ENCODE measurements at regions not wholly inside any gene's neighbourhood (a gene's known extent, or its start where the extent isn't known, plus 50 kb on each side); places are given as distances from the start of the nearest gene placed in this dataset.
"Not testable (repeated sequence)": the region's sequence is repeated elsewhere in the genome, so short reads cannot be mapped to it uniquely, and the experiment has no call there.

GRCh38 chr1:189682591-189682990 is 795.1 kb downstream of the BRINP3 start:
- Mint-ChIP-seq H3K9me3 (peaks cover 3 to 51% (median 18%) of the 10 kb centered on the region in 6 donors), H3K27ac (no peak overlapping the region), H3K4me1 (no peaks in the 10 kb centered on the region), H3K4me3 (no peak overlapping the region), H3K27me3 (ENCODE audit: low read depth in 3 of 3) (no peaks in the 10 kb centered on the region), H3K36me3 (peaks cover 0 to 6% (median 0%) of the 10 kb centered on the region in 3 donors)
- DNase-seq, result no peak

GRCh38 chr1:189686288-189686687 is 791.4 kb downstream of the BRINP3 start:
- H3K9me3 Mint-ChIP-seq, result peaks cover 0 to 32% (median 17%) of the 10 kb centered on the region in 6 donors
- H3K27ac Mint-ChIP-seq, result no peak overlapping the region
- DNase-seq, result no peak
- H3K4me3 Mint-ChIP-seq, result no peak overlapping the region
- peaks cover 0 to 4% (median 0%) of the 10 kb centered on the region in 3 donors for H3K36me3 Mint-ChIP-seq
- H3K27me3 Mint-ChIP-seq (ENCODE audit: low read depth in 3 of 3), result no peaks in the 10 kb centered on the region
- no peaks in the 10 kb centered on the region for H3K4me1 Mint-ChIP-seq

- Mint-ChIP-seq H3K27me3 (ENCODE audit: low read depth in 3 of 3) (peaks cover 0 to 1% (median 0%) of the 10 kb centered on the region in 3 donors), H3K4me1 (no peaks in the 10 kb centered on the region), H3K9me3 (peaks cover 6 to 52% (median 31%) of the 10 kb centered on the region in 6 donors), H3K27ac (no peak overlapping the region), H3K36me3 (peaks cover 0 to 3% (median 0%) of the 10 kb centered on the region in 3 donors), H3K4me3 (no peak overlapping the region)
- no peak for DNase-seq
Measured at GRCh38 chr1:189693140-189693539, 784.5 kb downstream of the BRINP3 start.

GRCh38 chr1:189696297-189696696 is 781.4 kb downstream of the BRINP3 start:
- no peak for DNase-seq
- H3K9me3 Mint-ChIP-seq, result peaks cover 8 to 45% (median 32%) of the 10 kb centered on the region in 6 donors
- H3K4me1 Mint-ChIP-seq, result no peaks in the 10 kb centered on the region
- H3K27ac Mint-ChIP-seq, result no peak overlapping the region
- H3K27me3 Mint-ChIP-seq (ENCODE audit: low read depth in 3 of 3), result peaks cover 0 to 1% (median 0%) of the 10 kb centered on the region in 3 donors
- no peak overlapping the region for H3K4me3 Mint-ChIP-seq
- peaks cover 0 to 3% (median 0%) of the 10 kb centered on the region in 3 donors for H3K36me3 Mint-ChIP-seq

GRCh38 chr1:189697113-189697512 is 780.6 kb downstream of the BRINP3 start:
- Mint-ChIP-seq H3K27ac (no peak overlapping the region), H3K9me3 (peaks cover 11 to 51% (median 34%) of the 10 kb centered on the region in 6 donors), H3K27me3 (ENCODE audit: low read depth in 3 of 3) (peaks cover 0 to 1% (median 0%) of the 10 kb centered on the region in 3 donors), H3K36me3 (peaks cover 0 to 3% (median 0%) of the 10 kb centered on the region in 3 donors), H3K4me3 (no peak overlapping the region), H3K4me1 (no peaks in the 10 kb centered on the region)
- DNase-seq, result no peak

GRCh38 chr1:189701606-189702005 is 776.1 kb downstream of the BRINP3 start:
- peaks cover 14 to 38% (median 30%) of the 10 kb centered on the region in 6 donors for H3K9me3 Mint-ChIP-seq
- no peak for DNase-seq
- H3K27me3 Mint-ChIP-seq (ENCODE audit: low read depth in 3 of 3), result peaks cover 0 to 1% (median 0%) of the 10 kb centered on the region in 3 donors
- H3K4me3 Mint-ChIP-seq, result no peak overlapping the region
- no peaks in the 10 kb centered on the region for H3K4me1 Mint-ChIP-seq
- H3K36me3 Mint-ChIP-seq, result peaks cover 0 to 3% (median 0%) of the 10 kb centered on the region in 3 donors
- no peak overlapping the region for H3K27ac Mint-ChIP-seq

GRCh38 chr1:189706594-189706993 is 771.1 kb downstream of the BRINP3 start:
- H3K36me3 Mint-ChIP-seq, result peaks cover 0 to 12% (median 0%) of the 10 kb centered on the region in 3 donors

GRCh38 chr1:189708674-189709073 is 769.0 kb downstream of the BRINP3 start:
- peaks cover 0 to 4% (median 1%) of the 10 kb centered on the region in 3 donors for H3K27me3 Mint-ChIP-seq (ENCODE audit: low read depth in 3 of 3)
- no peak for DNase-seq
- no peaks in the 10 kb centered on the region for H3K4me1 Mint-ChIP-seq
- H3K4me3 Mint-ChIP-seq, result no peak overlapping the region
- H3K27ac Mint-ChIP-seq, result no peak overlapping the region
- H3K36me3 Mint-ChIP-seq, result peaks cover 0 to 12% (median 0%) of the 10 kb centered on the region in 3 donors
- peaks cover 17 to 75% (median 50%) of the 10 kb centered on the region in 6 donors for H3K9me3 Mint-ChIP-seq

More at GRCh38 chr1:189706594-189706993, 771.1 kb downstream of the BRINP3 start:
- no peaks in the 10 kb centered on the region for H3K4me1 Mint-ChIP-seq
- H3K27me3 Mint-ChIP-seq (ENCODE audit: low read depth in 3 of 3), result peaks cover 0 to 4% (median 1%) of the 10 kb centered on the region in 3 donors
- no peak overlapping the region for H3K4me3 Mint-ChIP-seq
- no peak for DNase-seq
- H3K9me3 Mint-ChIP-seq, result peaks cover 19 to 67% (median 44%) of the 10 kb centered on the region in 6 donors
- H3K27ac Mint-ChIP-seq, result no peak overlapping the region

GRCh38 chr1:189718147-189718795 is 759.4 kb downstream of the BRINP3 start:
- H3K27me3 Mint-ChIP-seq (ENCODE audit: low read depth in 3 of 3); DNase-seq; H3K36me3 Mint-ChIP-seq; H3K27ac Mint-ChIP-seq; H3K4me1 Mint-ChIP-seq; H3K4me3 Mint-ChIP-seq: not testable (repeated sequence)
- H3K9me3 Mint-ChIP-seq, result peaks cover 8 to 57% (median 30%) of the 10 kb centered on the region in 6 donors

- Mint-ChIP-seq H3K9me3 (peaks cover 7 to 77% (median 43%) of the 10 kb centered on the region in 6 donors), H3K4me3 (no peak overlapping the region), H3K4me1 (no peaks in the 10 kb centered on the region), H3K36me3 (no peaks in the 10 kb centered on the region), H3K27me3 (ENCODE audit: low read depth in 3 of 3) (peaks cover 0 to 3% (median 0%) of the 10 kb centered on the region in 3 donors), H3K27ac (no peak overlapping the region)
- no peak for DNase-seq
Measured at GRCh38 chr1:189726806-189727205, 750.9 kb downstream of the BRINP3 start.

- peaks cover 1 to 47% (median 34%) of the 10 kb centered on the region in 6 donors for H3K9me3 Mint-ChIP-seq
- H3K4me1 Mint-ChIP-seq, result no peaks in the 10 kb centered on the region
- no peak overlapping the region for H3K4me3 Mint-ChIP-seq
- H3K36me3 Mint-ChIP-seq, result no peaks in the 10 kb centered on the region
- no peaks in the 10 kb centered on the region for H3K27me3 Mint-ChIP-seq (ENCODE audit: low read depth in 3 of 3)
- no peak for DNase-seq
- H3K27ac Mint-ChIP-seq, result no peak overlapping the region
Measured at GRCh38 chr1:189751311-189751710, 726.4 kb downstream of the BRINP3 start.

GRCh38 chr1:189752461-189752995 is 725.1 kb downstream of the BRINP3 start:
- Mint-ChIP-seq H3K27me3 (ENCODE audit: low read depth in 3 of 3) (no peaks in the 10 kb centered on the region), H3K27ac (no peak overlapping the region), H3K36me3 (no peaks in the 10 kb centered on the region), H3K4me3 (no peak overlapping the region), H3K4me1 (no peaks in the 10 kb centered on the region), H3K9me3 (peaks cover 4 to 50% (median 35%) of the 10 kb centered on the region in 6 donors)
- no peak for DNase-seq

- not testable (repeated sequence) for H3K4me3 Mint-ChIP-seq; H3K27me3 Mint-ChIP-seq (ENCODE audit: low read depth in 3 of 3); H3K27ac Mint-ChIP-seq; H3K36me3 Mint-ChIP-seq; H3K4me1 Mint-ChIP-seq; DNase-seq
- H3K9me3 Mint-ChIP-seq, result peaks cover 4 to 38% (median 25%) of the 10 kb centered on the region in 6 donors
Measured at GRCh38 chr1:189755100-189755499, 722.6 kb downstream of the BRINP3 start.
